Left ventricle myocardium inferior (tissue), 1 donor: ENCODE measurements at regions not wholly inside any gene's neighbourhood (a gene's known extent, or its start where the extent isn't known, plus 50 kb on each side); places are given as distances from the start of the nearest gene placed in this dataset.

Source experiments
- DNase-seq: peaks from one replicate; pipeline ENCODE4 v3.0.0-alpha.2; 2020
- H3K27ac ChIP-seq: fragments of 200-600 bp; replicated peaks from 2 replicates; pipeline ENCODE4 v1.8.0; 2021
- H3K27me3 ChIP-seq: fragments of 200-600 bp; 2 replicates; pipeline ENCODE4 v1.8.0; 2021; ENCODE audit warnings: low read depth
- H3K36me3 ChIP-seq: fragments of 200-600 bp; 2 replicates; pipeline ENCODE4 v1.8.0; 2021
- H3K4me1 ChIP-seq: fragments of 200-600 bp; 2 replicates; pipeline ENCODE4 v1.8.0; 2021
- H3K4me3 ChIP-seq: fragments of 200-600 bp; 2 replicates; pipeline ENCODE4 v1.8.0; 2021; ENCODE audit warnings: mild to moderate bottlenecking, moderate library complexity
- H3K9me3 ChIP-seq: fragments of 200-600 bp; replicated peaks from 2 replicates; pipeline ENCODE4 v1.8.0; 2021
- CTCF ChIP-seq: fragments of 200-600 bp; IDR thresholded peaks from 2 replicates; pipeline ENCODE4 v1.8.0; 2021; ENCODE audit warnings: antibody characterized with exemption, mild to moderate bottlenecking, borderline replicate concordance
- intact Hi-C: fragments of 100-400 bp; cut with micrococcal nuclease; formaldehyde crosslinking; loops from one replicate; pipeline ENCODE4 v1.11.0; 2022
- donor health status: DM: no; HTN: yes; CAD: no; lungs with severe emphysema.

- Histone ChIP-seq H3K36me3 (no peaks in the 10 kb centered on the region), H3K9me3 (no peaks in the 10 kb centered on the region), H3K4me1 (no peaks in the 10 kb centered on the region), H3K4me3 (no peak overlapping the region), H3K27me3 (peaks cover 77% of the 10 kb centered on the region), H3K27ac (no peak overlapping the region)
- intact Hi-C loops: no loop called here
- no peak for DNase-seq
- TF ChIP-seq CTCF: no peak
These were observed 72.6 kb upstream of the TSHZ3 start for GRCh38 chr19:31421856-31422255.

- Histone ChIP-seq H3K4me1 (no peaks in the 10 kb centered on the region), H3K9me3 (no peaks in the 10 kb centered on the region), H3K4me3 (no peak overlapping the region), H3K36me3 (no peaks in the 10 kb centered on the region), H3K27ac (no peak overlapping the region), H3K27me3 (peaks cover 72% of the 10 kb centered on the region)
- DNase-seq: no peak
- intact Hi-C loops: no loop called here
- TF ChIP-seq CTCF: no peak
These were observed 74.7 kb upstream of the TSHZ3 start for GRCh38 chr19:31423896-31424295.

GRCh38 chr19:31424861-31425620 lies 75.8 kb upstream of the TSHZ3 start:
- Histone ChIP-seq H3K36me3 (no peaks in the 10 kb centered on the region), H3K27ac (no peak overlapping the region), H3K4me3 (no peak overlapping the region), H3K4me1 (no peaks in the 10 kb centered on the region), H3K27me3 (peaks cover 74% of the 10 kb centered on the region), H3K9me3 (no peaks in the 10 kb centered on the region)
- intact Hi-C loops: no loop called here
- no peak for DNase-seq
- TF ChIP-seq CTCF: no peak

- Histone ChIP-seq H3K27me3 (peaks cover 62% of the 10 kb centered on the region), H3K9me3 (no peaks in the 10 kb centered on the region), H3K27ac (no peak overlapping the region), H3K4me1 (no peaks in the 10 kb centered on the region), H3K36me3 (no peaks in the 10 kb centered on the region), H3K4me3 (no peak overlapping the region)
- TF ChIP-seq CTCF: no peak
- DNase-seq: no peak
- intact Hi-C loops: no loop called here
These were observed 78.6 kb upstream of the TSHZ3 start for GRCh38 chr19:31427857-31428256.

- Histone ChIP-seq H3K36me3 (no peaks in the 10 kb centered on the region), H3K27me3 (peaks cover 46% of the 10 kb centered on the region), H3K4me3 (no peak overlapping the region), H3K27ac (no peak overlapping the region), H3K4me1 (no peaks in the 10 kb centered on the region), H3K9me3 (peaks cover 13% of the 10 kb centered on the region)
- intact Hi-C loops: no loop called here
- DNase-seq: no peak
- no peak for TF ChIP-seq CTCF
These were observed 81.1 kb upstream of the TSHZ3 start for GRCh38 chr19:31430381-31430780.
